Hepatocyte (in vitro differentiated cells): ENCODE measurements at regions not wholly inside any gene's neighbourhood (a gene's known extent, or its start where the extent isn't known, plus 50 kb on each side); places are given as distances from the start of the nearest gene placed in this dataset.

ENCODE experiments used
- EZH2 ChIP-seq: fragments of 200-600 bp; sonication (generic); IDR thresholded peaks from 2 replicates; pipeline ENCODE4 v1.6.1; 2016; ENCODE audit warnings: antibody characterized with exemption, mild to moderate bottlenecking, borderline replicate concordance
- EZH2phosphoT487 ChIP-seq: fragments of 200-600 bp; sonication (generic); IDR thresholded peaks from one replicate; pipeline ENCODE4 v1.6.1; 2018; ENCODE audit warnings: antibody characterized with exemption, mild to moderate bottlenecking, low read depth, moderate library complexity; ENCODE audit not compliant: unreplicated experiment, severe bottlenecking
- TF ChIP-seq, protein P1 (sequence below): fragments of 200-600 bp; sonication (generic); IDR thresholded peaks from 2 replicates; pipeline ENCODE4 v1.5.1; 2016; ENCODE audit warnings: antibody characterized with exemption, mild to moderate bottlenecking; ENCODE audit not compliant: poor library complexity

DNA sequence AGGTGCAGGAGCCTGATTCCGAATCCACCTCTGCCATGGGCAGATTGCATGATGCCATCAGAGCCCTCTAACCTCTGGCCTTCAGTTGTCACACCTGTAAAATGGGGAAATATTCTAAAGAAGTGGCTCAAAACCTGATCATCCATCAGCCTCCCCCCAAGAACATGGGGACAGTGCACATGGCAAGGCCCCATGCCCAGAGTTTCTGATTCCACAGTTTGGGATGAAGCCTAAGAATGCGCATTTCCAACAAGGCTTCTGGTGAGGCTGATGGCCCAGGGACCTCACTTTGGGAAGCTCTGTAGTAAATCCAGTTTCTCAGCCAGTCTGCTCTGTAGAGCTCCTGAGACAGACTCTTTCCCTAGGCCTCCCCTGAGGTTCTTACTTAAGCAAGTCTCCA, 119.9 kb upstream of the CD93 start:
- no peak for TF ChIP-seq EZH2phosphoT487
- TF ChIP-seq, protein P1, sequence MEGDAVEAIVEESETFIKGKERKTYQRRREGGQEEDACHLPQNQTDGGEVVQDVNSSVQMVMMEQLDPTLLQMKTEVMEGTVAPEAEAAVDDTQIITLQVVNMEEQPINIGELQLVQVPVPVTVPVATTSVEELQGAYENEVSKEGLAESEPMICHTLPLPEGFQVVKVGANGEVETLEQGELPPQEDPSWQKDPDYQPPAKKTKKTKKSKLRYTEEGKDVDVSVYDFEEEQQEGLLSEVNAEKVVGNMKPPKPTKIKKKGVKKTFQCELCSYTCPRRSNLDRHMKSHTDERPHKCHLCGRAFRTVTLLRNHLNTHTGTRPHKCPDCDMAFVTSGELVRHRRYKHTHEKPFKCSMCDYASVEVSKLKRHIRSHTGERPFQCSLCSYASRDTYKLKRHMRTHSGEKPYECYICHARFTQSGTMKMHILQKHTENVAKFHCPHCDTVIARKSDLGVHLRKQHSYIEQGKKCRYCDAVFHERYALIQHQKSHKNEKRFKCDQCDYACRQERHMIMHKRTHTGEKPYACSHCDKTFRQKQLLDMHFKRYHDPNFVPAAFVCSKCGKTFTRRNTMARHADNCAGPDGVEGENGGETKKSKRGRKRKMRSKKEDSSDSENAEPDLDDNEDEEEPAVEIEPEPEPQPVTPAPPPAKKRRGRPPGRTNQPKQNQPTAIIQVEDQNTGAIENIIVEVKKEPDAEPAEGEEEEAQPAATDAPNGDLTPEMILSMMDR = no peak
- TF ChIP-seq EZH2 = no peak
